Tibial nerve (tissue), 4 donors: ENCODE measurements at regions not wholly inside any gene's neighbourhood (a gene's known extent, or its start where the extent isn't known, plus 50 kb on each side); places are given as distances from the start of the nearest gene placed in this dataset.
A peak's percentile ranks its signal among the peaks of the same experiment; 100 is the strongest.

Experiments
- CTCF ChIP-seq, 5 experiments: fragments of 200-600 bp in 3 of 5; fragments of 450-650 bp in 2 of 5; sonication (generic) in 3 of 5; IDR thresholded peaks; one replicate each; pipeline ENCODE4 v1.5.1; 2016 to 2019; ENCODE audit warnings: antibody characterized with exemption in 5 of 5, mild to moderate bottlenecking in 3 of 5, moderate library complexity in 2 of 5
- EP300 ChIP-seq, 2 donors: sonication (generic); formaldehyde crosslinking; IDR thresholded peaks; one replicate each; pipeline ENCODE4 v1.6.1; 2017; ENCODE audit warnings: antibody characterized with exemption in 2 of 2, mild to moderate bottlenecking in 1 of 2
- POLR2A ChIP-seq, 2 donors: fragments of 450-650 bp; IDR thresholded peaks; one replicate each; pipeline ENCODE4 v1.6.1; 2017; ENCODE audit warnings: antibody characterized with exemption in 2 of 2, mild to moderate bottlenecking in 2 of 2, moderate library complexity in 2 of 2

DNA sequence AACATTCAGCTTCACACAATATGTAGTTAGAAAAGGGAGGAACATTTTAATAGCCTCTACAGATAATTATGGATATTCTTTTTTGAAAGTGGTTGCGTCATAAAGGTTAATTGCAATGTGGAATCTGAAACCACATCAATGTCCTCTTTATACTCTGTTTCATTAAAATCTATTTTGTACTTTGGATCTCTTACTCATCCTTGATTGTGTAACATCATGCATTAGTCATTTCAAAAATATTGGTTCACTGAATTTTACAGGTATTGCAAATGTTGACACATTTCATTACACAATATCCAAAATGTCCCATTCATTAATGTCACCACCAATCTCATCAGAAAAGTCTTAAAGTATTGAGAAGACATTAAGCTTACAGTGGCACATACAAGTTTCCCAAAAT, 62.7 kb upstream of the USP9X start:
- no peak for TF ChIP-seq CTCF (IDR thresholded peaks at IDR 0.05)
- no peak for TF ChIP-seq POLR2A (IDR thresholded peaks at IDR 0.05)
- peak in 1 of 2 donors; percentile 15 for TF ChIP-seq EP300 (IDR thresholded peaks at IDR 0.05)
